ENCODE measurements at regions not wholly inside any gene's neighbourhood (a gene's known extent, or its start where the extent isn't known, plus 50 kb on each side); places are given as distances from the start of the nearest gene placed in this dataset.

- TF ChIP-seq CTCF (IDR thresholded peaks at IDR 0.05) (no peak), POLR2AphosphoS5 (IDR thresholded peaks at IDR 0.05) (no peak), POLR2A (IDR thresholded peaks at IDR 0.05) (no peak)
Measured at GRCh38 chrY:17067307-17067706, 812.7 kb downstream of the CDY2B start.
